Fibroblast of skin of left quadriceps (primary cell): ENCODE measurements at regions not wholly inside any gene's neighbourhood (a gene's known extent, or its start where the extent isn't known, plus 50 kb on each side); places are given as distances from the start of the nearest gene placed in this dataset.
"Not testable (repeated sequence)": the region's sequence is repeated elsewhere in the genome, so short reads cannot be mapped to it uniquely, and the experiment has no call there.

ENCODE experiments used
- DNase-seq, 2 experiments: peaks; one replicate each; pipeline ENCODE4 v3.0.0-alpha.2; 2013; ENCODE audit warnings: low read depth in 2 of 2

GRCh38 chr3:143901105-143901504 lies 52.8 kb upstream of the SLC9A9 start:
- DNase-seq: peak; percentile 68 to 69

GRCh38 chr3:143902210-143902609 lies 53.9 kb upstream of the SLC9A9 start:
- no peak for DNase-seq

- no peak for DNase-seq
These were observed 60.9 kb upstream of the DIPK2A start for GRCh38 chr3:143910756-143911155.

- no peak for DNase-seq
These were observed 57.4 kb upstream of the DIPK2A start for GRCh38 chr3:143914257-143914656.

GRCh38 chr3:143918848-143919247 lies 52.8 kb upstream of the DIPK2A start:
- no peak for DNase-seq

GRCh38 chr3:143921176-143921575 lies 50.4 kb upstream of the DIPK2A start:
- DNase-seq: not testable (repeated sequence)
